K562 (cell line): ENCODE measurements at regions not wholly inside any gene's neighbourhood (a gene's known extent, or its start where the extent isn't known, plus 50 kb on each side); places are given as distances from the start of the nearest gene placed in this dataset.

Experiments
- ATAC-seq: fragments of 200-7000 bp; cut with Tn5 transposase; 3 replicates; pipeline ENCODE4 v1.9.1; 2020; ENCODE audit warnings: moderate library complexity
- BruUV-seq: library from RNA; stranded (reverse); fragments of 400-500 nt; replicated peaks from 2 replicates; lab custom pipeline; 2021; lab: Mats Ljungman, UMichigan
- CTCF ChIA-PET: fragments of 300-600 bp; formaldehyde crosslinking; extraction: SDS; loops from one replicate; lab custom pipeline; 2021; ENCODE audit warnings: low intra/inter-chr PET ratio; lab: Yijun Ruan, JAX
- POLR2A ChIA-PET: fragments of 300-600, 350-650 bp; sonication (Branson Sonifier 250); formaldehyde crosslinking; extraction: SDS; loops from one replicate; lab custom pipeline; 2021; ENCODE audit warnings: antibody characterized with exemption, inconsistent platforms; lab: Yijun Ruan, JAX
- DNase-seq, 4 experiments: peaks; one replicate each; pipeline versions ENCODE4 v3.0.0 to v3.0.0-alpha.2; 2011 to 2018; ENCODE audit warnings: low spot score in 3 of 4, mixed read lengths in 3 of 4; ENCODE audit errors: extremely low read depth in 1 of 4
- FAIRE-seq: peaks from 2 replicates; lab custom pipeline; 2011; peaks lifted over from hg19 to GRCh38; lab: Jason Lieb, UNC
- H2AFZ ChIP-seq: 2 replicates; pipeline ENCODE4 v1.6.0; 2011; ENCODE audit warnings: low read depth, low read length, control low read depth, inconsistent platforms
- H3K27ac ChIP-seq: fragments of 200-600 bp; 3 replicates; pipeline ENCODE4 v1.8.0; 2011; ENCODE audit warnings: low read depth, mild to moderate bottlenecking, control low read depth, inconsistent platforms, low read length, moderate library complexity, mixed read lengths; ENCODE audit errors: extremely low read depth
- H3K27me3 ChIP-seq, 2 experiments: fragments of 300-600 bp in 1 of 2; 2 replicates in 1 of 2; 3 replicates in 1 of 2; pipeline versions ENCODE4 v1.6.0 to v1.8.0; 2011; ENCODE audit warnings: inconsistent platforms in 2 of 2, low read length in 2 of 2, mild to moderate bottlenecking in 1 of 2, mixed read lengths in 1 of 2, moderate library complexity in 1 of 2; ENCODE audit not compliant: control insufficient read depth in 2 of 2, insufficient read depth in 2 of 2
- H3K36me3 ChIP-seq: fragments of 300-600 bp; 3 replicates; pipeline ENCODE4 v1.8.0; 2011; ENCODE audit warnings: mild to moderate bottlenecking, low read length, inconsistent platforms; ENCODE audit not compliant: control insufficient read depth, insufficient read depth
- H3K4me1 ChIP-seq, 2 experiments: fragments of 200-600 bp in 1 of 2; replicated peaks in 1 of 2; 2 replicates in 1 of 2; 3 replicates in 1 of 2; pipeline versions ENCODE4 v1.5.1 to v1.8.0; 2011; ENCODE audit warnings: inconsistent platforms in 2 of 2, low read length in 2 of 2, mild to moderate bottlenecking in 1 of 2, mixed read lengths in 1 of 2, moderate library complexity in 1 of 2; ENCODE audit not compliant: control insufficient read depth in 2 of 2, insufficient read depth in 2 of 2
- H3K4me2 ChIP-seq: 2 replicates; pipeline ENCODE4 v1.6.1; 2011; ENCODE audit warnings: low read length, control low read depth, inconsistent platforms, mixed read lengths; ENCODE audit not compliant: insufficient read depth
- H3K4me3 ChIP-seq: fragments of 200-600 bp; sonication (generic), shearing (Covaris generic); 2 replicates; pipeline ENCODE4 v1.5.1; 2016; ENCODE audit warnings: control low read depth, inconsistent platforms
- H3K79me2 ChIP-seq: fragments of 200-600 bp; 3 replicates; pipeline ENCODE4 v1.8.0; 2011; ENCODE audit warnings: low read length, inconsistent platforms; ENCODE audit not compliant: control insufficient read depth, insufficient read depth
- H3K9ac ChIP-seq, 2 experiments: 2 replicates each; pipeline versions ENCODE4 v1.6.0 to v1.6.1; 2011; ENCODE audit warnings: low read depth in 2 of 2, low read length in 2 of 2, control low read depth in 1 of 2, inconsistent platforms in 1 of 2, mild to moderate bottlenecking in 1 of 2, mixed read lengths in 1 of 2; ENCODE audit not compliant: insufficient read depth in 1 of 2
- H3K9me1 ChIP-seq: one replicate; pipeline ENCODE4 v1.6.0; 2011; ENCODE audit warnings: inconsistent platforms, mild to moderate bottlenecking, low read length, moderate library complexity; ENCODE audit not compliant: control insufficient read depth, insufficient read depth
- H3K9me3 ChIP-seq: replicated peaks from 2 replicates; pipeline ENCODE4 v1.5.1; 2011; ENCODE audit warnings: low read depth, low read length, inconsistent platforms; ENCODE audit not compliant: control insufficient read depth, insufficient read depth
- H4K20me1 ChIP-seq: replicated peaks from 2 replicates; pipeline ENCODE4 v1.6.1; 2011; ENCODE audit warnings: low read length, inconsistent platforms, mixed read lengths; ENCODE audit not compliant: control insufficient read depth, insufficient read depth
- CBX1 ChIP-seq: sonication (generic); IDR thresholded peaks from 2 replicates; pipeline ENCODE4 v1.6.1; 2016; ENCODE audit warnings: antibody characterized with exemption, low read depth, mild to moderate bottlenecking
- CCAR2 ChIP-seq: fragments of 200-400 bp; formaldehyde crosslinking; IDR thresholded peaks from 2 replicates; pipeline ENCODE4 v1.6.1; 2017; ENCODE audit warnings: mild to moderate bottlenecking, low read depth, low read length
- DMBX1 ChIP-seq: fragments of 250-450 bp; sonication (Bioruptor Pico); IDR thresholded peaks from 2 replicates; pipeline ENCODE4 v1.8.0; 2022; ENCODE audit warnings: inconsistent platforms, mild to moderate bottlenecking, moderate library complexity, borderline replicate concordance
- KLF16 ChIP-seq: IDR thresholded peaks from 2 replicates; pipeline ENCODE4 v1.6.1; 2016; ENCODE audit warnings: antibody characterized with exemption
- POLR2AphosphoS2 ChIP-seq: IDR thresholded peaks from 2 replicates; pipeline ENCODE4 v1.6.1; 2012; ENCODE audit warnings: low read length, improper control_type of control experiment
- SMARCC2 ChIP-seq: fragments of 450-650 bp; IDR thresholded peaks from 2 replicates; pipeline ENCODE4 v1.6.1; 2017; ENCODE audit warnings: antibody characterized with exemption, moderate library complexity, mild to moderate bottlenecking, low read depth
- STAT5B ChIP-seq: fragments of 250-450 bp; sonication (Bioruptor Pico); IDR thresholded peaks from 2 replicates; pipeline ENCODE4 v1.8.0; 2021; ENCODE audit warnings: mild to moderate bottlenecking, inconsistent platforms
- TBL1XR1 ChIP-seq, 2 experiments: IDR thresholded peaks; 2 replicates each; pipeline ENCODE4 v1.6.1; 2012; ENCODE audit warnings: improper control_type of control experiment in 2 of 2, low read length in 2 of 2, mild to moderate bottlenecking in 1 of 2
- TCFL5 ChIP-seq: fragments of 250-450 bp; sonication (Bioruptor Pico); conservative IDR thresholded peaks from 2 replicates; pipeline ENCODE4 v1.6.1; 2021; ENCODE audit warnings: mild to moderate bottlenecking, moderate library complexity, matching md5 sums
- ZNF232 ChIP-seq: sonication (generic); formaldehyde crosslinking; IDR thresholded peaks from 2 replicates; pipeline ENCODE4 v1.8.0; 2022; ENCODE audit warnings: mild to moderate bottlenecking, missing genetic modification reagents
- WGBS: fragments of 100-300 bp; shearing (Covaris generic); methylation state at CpG from one replicate; pipeline ENCODE4 v1.1.6; 2016; ENCODE audit warnings: low coverage, mixed read lengths; ENCODE audit not compliant: insufficient coverage; ENCODE audit errors: missing lambda C conversion rate; 5-methylcytosine and 5-hydroxymethylcytosine counted together
- in situ Hi-C: fragments of 300-500 bp; cut with MboI; formaldehyde crosslinking; loops from 4 replicates; pipeline ENCODE4 v1.15.0; 2018; ENCODE audit warnings: inconsistent platforms, mixed read lengths
- intact Hi-C: fragments of 100-400 bp; cut with micrococcal nuclease; formaldehyde crosslinking; loops from 2 replicates; pipeline ENCODE4 v1.14.2; 2022

DNA sequence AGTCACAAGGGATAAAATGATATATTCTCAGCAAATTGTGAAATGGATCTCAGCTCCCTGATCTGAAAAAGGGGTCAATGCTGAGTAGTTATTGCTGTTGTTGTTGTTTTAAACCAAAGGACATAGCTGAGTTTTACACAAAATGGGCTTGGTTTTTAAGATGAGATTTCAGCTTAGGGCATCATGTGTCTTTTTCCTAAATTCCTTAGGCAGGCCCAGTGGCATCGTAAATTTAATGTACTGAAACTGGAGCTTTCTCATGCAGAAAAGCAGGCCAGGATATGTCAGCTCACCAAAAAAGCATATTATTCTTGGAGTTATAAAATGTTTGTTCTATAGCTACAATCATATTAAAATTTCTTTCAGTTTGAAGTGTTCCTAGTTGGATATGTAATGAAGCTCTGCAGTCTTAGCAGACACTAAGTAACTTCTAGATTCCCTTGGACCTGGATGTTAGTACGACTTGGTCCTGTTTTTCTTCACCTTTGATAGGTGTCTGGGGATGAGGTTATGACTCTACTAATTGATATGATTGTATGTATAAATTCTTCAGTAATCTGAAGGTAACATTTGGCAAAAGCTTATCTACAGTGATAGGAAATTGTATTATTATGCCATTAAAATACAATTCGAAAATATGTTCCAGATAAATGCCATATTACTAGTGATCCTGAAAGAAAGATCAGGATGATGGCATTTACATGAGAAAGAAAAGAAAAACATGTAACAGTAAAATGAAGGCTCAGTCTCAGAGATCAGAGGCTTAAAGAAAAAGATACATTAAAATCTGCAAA, 663.3 kb downstream of the RFPL4B start:
- Histone ChIP-seq H4K20me1 (no peaks in the 10 kb centered on the region), H2AFZ (no peak overlapping the region), H3K4me3 (no peak overlapping the region), H3K9ac (no peak overlapping the region), H3K27ac (no peak overlapping the region), H3K9me3 (no peaks in the 10 kb centered on the region), H3K4me2 (no peak overlapping the region), H3K36me3 (no peaks in the 10 kb centered on the region), H3K27me3 (no peaks in the 10 kb centered on the region), H3K4me1 (no peaks in the 10 kb centered on the region), H3K9me1 (no peaks in the 10 kb centered on the region), H3K79me2 (no peaks in the 10 kb centered on the region)
- intact Hi-C loops (no loop called here), in situ Hi-C loops (no loop called here)
- ChIA-PET CTCF (no interaction called here), POLR2A (no interaction called here)
- 21% methylated on average over 3 of the region's 3 CpGs for WGBS
- no peak for DNase-seq
- no peak for TF ChIP-seq TCFL5 (CRISPR knock-in tag)
- TF ChIP-seq POLR2AphosphoS2 = no peak
- no peak for TF ChIP-seq DMBX1 (CRISPR knock-in tag)
- no TSS peak for BruUV-seq
- no peak for ATAC-seq
- FAIRE-seq = no peak

DNA sequence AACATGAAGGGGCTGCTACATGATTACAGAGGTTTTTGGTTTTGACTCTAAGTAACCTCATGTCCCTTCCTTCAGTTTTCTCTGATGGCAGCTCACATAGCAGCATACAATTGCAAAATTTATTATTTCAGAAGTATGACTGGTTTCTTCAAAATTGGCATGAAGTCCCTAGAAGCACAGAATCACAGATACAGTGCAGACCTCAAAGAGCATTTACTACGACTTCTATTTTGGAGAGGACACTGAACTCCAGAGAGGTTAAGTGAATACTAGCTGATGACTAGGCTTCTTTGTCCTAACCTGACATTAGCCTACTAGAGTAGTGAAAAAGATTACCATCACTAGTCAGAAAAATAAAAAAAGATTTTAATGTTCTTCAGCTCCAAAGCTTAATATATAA, 664.3 kb downstream of the RFPL4B start:
- ChIA-PET CTCF (no interaction called here), POLR2A (no interaction called here)
- H3K36me3 ChIP-seq = no peaks in the 10 kb centered on the region
- BruUV-seq = no TSS peak
- no peaks in the 10 kb centered on the region for H4K20me1 ChIP-seq
- ATAC-seq = no peak
- no peaks in the 10 kb centered on the region for H3K27me3 ChIP-seq
- no peak overlapping the region for H3K4me3 ChIP-seq
- H3K4me1 ChIP-seq = no peaks in the 10 kb centered on the region
- DNase-seq = no peak
- H3K9ac ChIP-seq = no peak overlapping the region
- H3K27ac ChIP-seq = no peak overlapping the region
- H2AFZ ChIP-seq = no peak overlapping the region
- H3K9me1 ChIP-seq = no peaks in the 10 kb centered on the region
- 0% methylated on average over 1 of the region's 1 CpG for WGBS
- no peaks in the 10 kb centered on the region for H3K9me3 ChIP-seq
- H3K79me2 ChIP-seq = no peaks in the 10 kb centered on the region
- intact Hi-C loops (no loop called here), in situ Hi-C loops (no loop called here)
- no peak overlapping the region for H3K4me2 ChIP-seq
- FAIRE-seq = no peak
- TF ChIP-seq CBX1 = no peak
- TF ChIP-seq CCAR2 = no peak
- no peak for TF ChIP-seq KLF16
- no peak for TF ChIP-seq ZNF232 (CRISPR knock-in tag)
- no peak for TF ChIP-seq TBL1XR1 (IDR thresholded peaks at IDR 0.05; ENCODE audit: low read length in 2 of 2)
- no peak for TF ChIP-seq SMARCC2
- no peak for TF ChIP-seq STAT5B (CRISPR knock-in tag)
